Left renal pelvis (tissue), 4 donors: ENCODE measurements at regions not wholly inside any gene's neighbourhood (a gene's known extent, or its start where the extent isn't known, plus 50 kb on each side); places are given as distances from the start of the nearest gene placed in this dataset.

Experiments used
- DNase-seq, 4 donors: peaks; one replicate each; pipeline ENCODE4 v3.0.0-alpha.2; 2013; ENCODE audit warnings: low read depth in 4 of 4, low spot score in 3 of 4

GRCh38 chr5:147162740-147163139, 72.1 kb upstream of the STK32A start:
- DNase-seq, result no peak

GRCh38 chr5:147167529-147167928, 67.3 kb upstream of the STK32A start:
- no peak for DNase-seq

- DNase-seq, result no peak
These were observed 66.1 kb upstream of the STK32A start for GRCh38 chr5:147168578-147169327.

GRCh38 chr5:147169399-147169798, 65.4 kb upstream of the STK32A start:
- peak in 3 of 4 donors; percentile 2 to 15 (median 12) for DNase-seq

- DNase-seq, result no peak
These were observed 64.9 kb upstream of the STK32A start for GRCh38 chr5:147169901-147170300.

GRCh38 chr5:147170603-147171002, 64.2 kb upstream of the STK32A start:
- no peak for DNase-seq

GRCh38 chr5:147174671-147175265, 60.1 kb upstream of the STK32A start:
- DNase-seq, result no peak

GRCh38 chr5:147175516-147176097, 59.2 kb upstream of the STK32A start:
- no peak for DNase-seq

GRCh38 chr5:147176422-147176821, 58.4 kb upstream of the STK32A start:
- DNase-seq, result no peak

GRCh38 chr5:147177125-147177840, 57.5 kb upstream of the STK32A start:
- no peak for DNase-seq

GRCh38 chr5:147179562-147180147, 55.2 kb upstream of the STK32A start:
- DNase-seq, result no peak

- no peak for DNase-seq
These were observed 54.1 kb upstream of the STK32A start for GRCh38 chr5:147180751-147181150.
